ENCODE measurements at regions not wholly inside any gene's neighbourhood (a gene's known extent, or its start where the extent isn't known, plus 50 kb on each side); places are given as distances from the start of the nearest gene placed in this dataset.

- TF ChIP-seq POLR2A (IDR thresholded peaks at IDR 0.05; ENCODE audit: low read depth, low read length) (no peak), POLR2AphosphoS5 (IDR thresholded peaks at IDR 0.05; ENCODE audit: low read depth, low read length) (no peak)
Measured at GRCh38 chr2:114368705-114369104, 73.7 kb upstream of the DPP10 start.

All from GM12892 (cell line).